SH-SY5Y (cell line): ENCODE measurements at regions not wholly inside any gene's neighbourhood (a gene's known extent, or its start where the extent isn't known, plus 50 kb on each side); places are given as distances from the start of the nearest gene placed in this dataset.

Experiments
- GATA2 ChIP-seq: IDR thresholded peaks from 2 replicates; pipeline ENCODE4 v1.6.1; 2011; ENCODE audit warnings: mild to moderate bottlenecking, low read depth, low read length
- GATA3 ChIP-seq: IDR thresholded peaks from 2 replicates; pipeline ENCODE4 v1.6.1; 2011; ENCODE audit warnings: low read depth, mild to moderate bottlenecking, low read length, moderate library complexity

DNA sequence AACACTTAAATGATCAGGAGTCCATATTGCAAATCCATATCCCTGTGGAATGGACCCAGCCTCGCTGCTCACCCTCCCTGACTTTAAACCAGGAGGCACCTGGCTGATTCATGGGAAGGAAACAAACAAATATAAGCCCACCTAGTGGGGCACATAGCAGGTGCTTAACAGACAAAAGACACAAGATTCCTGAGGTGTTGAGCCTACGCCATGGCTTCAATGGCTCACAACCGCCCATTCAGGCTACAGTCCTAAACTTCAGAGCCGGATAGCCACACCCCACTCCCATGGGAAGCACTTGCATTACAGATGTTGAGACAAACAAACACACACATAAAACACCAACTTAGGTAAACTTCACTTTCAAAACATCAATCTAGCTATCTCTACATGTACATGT, 359.9 kb downstream of the ICE1 start:
- no peak for TF ChIP-seq GATA3
- no peak for TF ChIP-seq GATA2
